Endothelial cell of umbilical vein (primary cell): ENCODE measurements at regions not wholly inside any gene's neighbourhood (a gene's known extent, or its start where the extent isn't known, plus 50 kb on each side); places are given as distances from the start of the nearest gene placed in this dataset.
"Not testable (repeated sequence)": the region's sequence is repeated elsewhere in the genome, so short reads cannot be mapped to it uniquely, and the experiment has no call there.

Source experiments
- EZH2 ChIP-seq: IDR thresholded peaks from 2 replicates; pipeline ENCODE4 v1.6.1; 2012; ENCODE audit warnings: borderline replicate concordance, low read depth, mild to moderate bottlenecking, moderate library complexity, low read length, inconsistent platforms; ENCODE audit not compliant: severe bottlenecking
- FOS ChIP-seq: IDR thresholded peaks from 2 replicates; pipeline ENCODE4 v1.6.1; 2011; ENCODE audit warnings: mild to moderate bottlenecking, low read length, moderate library complexity, borderline replicate concordance; ENCODE audit not compliant: insufficient read depth
- GATA2 ChIP-seq: IDR thresholded peaks from 2 replicates; pipeline ENCODE4 v1.7.0; 2011; ENCODE audit warnings: low read depth, mild to moderate bottlenecking, moderate library complexity, mixed read lengths, low read length; ENCODE audit not compliant: insufficient read length, insufficient read depth
- MYC ChIP-seq: IDR thresholded peaks from one replicate; pipeline ENCODE4 v1.6.1; 2011; ENCODE audit warnings: mild to moderate bottlenecking, low read depth, low read length
- POLR2A ChIP-seq: IDR thresholded peaks from 2 replicates; pipeline ENCODE4 v1.6.1; 2012; ENCODE audit warnings: low read depth, mild to moderate bottlenecking, control low read depth, low read length
- POLR2AphosphoS5 ChIP-seq: IDR thresholded peaks from 2 replicates; pipeline ENCODE4 v1.6.1; 2012; ENCODE audit warnings: low read depth, mild to moderate bottlenecking, control low read depth, low read length, moderate library complexity; ENCODE audit not compliant: insufficient read depth
- TF ChIP-seq, protein P1 (sequence below), 2 donors: IDR thresholded peaks; 1 replicate in 1 of 2; 2 replicates in 1 of 2; pipeline ENCODE4 v1.5.1; 2011; ENCODE audit warnings: low read length in 2 of 2, mild to moderate bottlenecking in 2 of 2, moderate library complexity in 2 of 2, control low read depth in 1 of 2, inconsistent platforms in 1 of 2, low read depth in 1 of 2; ENCODE audit not compliant: insufficient read depth in 1 of 2; ENCODE audit errors: extremely low read depth in 1 of 2
- TF ChIP-seq, protein P2 (sequence below): IDR thresholded peaks from 2 replicates; pipeline ENCODE4 v1.6.1; 2011; ENCODE audit not compliant: insufficient read depth, insufficient read length

DNA sequence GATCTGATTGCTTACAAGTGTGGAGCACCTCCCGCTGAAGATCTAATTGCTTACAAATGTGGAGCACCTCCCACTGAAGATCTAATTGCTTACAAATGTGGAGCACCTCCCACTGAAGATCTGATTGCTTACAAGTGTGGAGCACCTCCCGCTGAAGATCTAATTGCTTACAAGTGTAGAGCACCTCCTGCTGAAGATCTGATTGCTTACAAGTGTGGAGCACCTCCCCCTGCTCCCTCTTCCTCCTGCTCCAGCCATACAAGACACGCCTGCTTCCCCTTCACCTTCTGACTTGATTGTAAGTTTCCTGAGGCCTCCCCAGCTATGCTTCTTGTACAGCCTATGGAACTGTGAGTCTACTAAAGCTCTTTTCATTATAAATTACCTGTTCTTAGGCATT lies 1014.9 kb downstream of the SOCS6 start:
- TF ChIP-seq, protein P1, sequence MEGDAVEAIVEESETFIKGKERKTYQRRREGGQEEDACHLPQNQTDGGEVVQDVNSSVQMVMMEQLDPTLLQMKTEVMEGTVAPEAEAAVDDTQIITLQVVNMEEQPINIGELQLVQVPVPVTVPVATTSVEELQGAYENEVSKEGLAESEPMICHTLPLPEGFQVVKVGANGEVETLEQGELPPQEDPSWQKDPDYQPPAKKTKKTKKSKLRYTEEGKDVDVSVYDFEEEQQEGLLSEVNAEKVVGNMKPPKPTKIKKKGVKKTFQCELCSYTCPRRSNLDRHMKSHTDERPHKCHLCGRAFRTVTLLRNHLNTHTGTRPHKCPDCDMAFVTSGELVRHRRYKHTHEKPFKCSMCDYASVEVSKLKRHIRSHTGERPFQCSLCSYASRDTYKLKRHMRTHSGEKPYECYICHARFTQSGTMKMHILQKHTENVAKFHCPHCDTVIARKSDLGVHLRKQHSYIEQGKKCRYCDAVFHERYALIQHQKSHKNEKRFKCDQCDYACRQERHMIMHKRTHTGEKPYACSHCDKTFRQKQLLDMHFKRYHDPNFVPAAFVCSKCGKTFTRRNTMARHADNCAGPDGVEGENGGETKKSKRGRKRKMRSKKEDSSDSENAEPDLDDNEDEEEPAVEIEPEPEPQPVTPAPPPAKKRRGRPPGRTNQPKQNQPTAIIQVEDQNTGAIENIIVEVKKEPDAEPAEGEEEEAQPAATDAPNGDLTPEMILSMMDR (IDR thresholded peaks at IDR 0.05; ENCODE audit: extremely low read depth in 1 of 2, insufficient read depth in 1 of 2, low read depth in 1 of 2, low read length in 2 of 2) = not testable (repeated sequence)
- not testable (repeated sequence) for TF ChIP-seq FOS, POLR2A, GATA2, EZH2, POLR2AphosphoS5, MYC
- TF ChIP-seq, protein P2, sequence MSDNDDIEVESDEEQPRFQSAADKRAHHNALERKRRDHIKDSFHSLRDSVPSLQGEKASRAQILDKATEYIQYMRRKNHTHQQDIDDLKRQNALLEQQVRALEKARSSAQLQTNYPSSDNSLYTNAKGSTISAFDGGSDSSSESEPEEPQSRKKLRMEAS = not testable (repeated sequence)
